ENCODE measurements at regions not wholly inside any gene's neighbourhood (a gene's known extent, or its start where the extent isn't known, plus 50 kb on each side); places are given as distances from the start of the nearest gene placed in this dataset.
"Not testable (repeated sequence)": the region's sequence is repeated elsewhere in the genome, so short reads cannot be mapped to it uniquely, and the experiment has no call there.

GRCh38 chr10:33859319-33860022 is 525.0 kb upstream of the NRP1 start:
- DNase-seq = no peak

- DNase-seq = no peak
Measured at GRCh38 chr10:33858326-33858725, 523.9 kb upstream of the NRP1 start.

GRCh38 chr10:33853221-33853620 is 518.8 kb upstream of the NRP1 start:
- not testable (repeated sequence) for DNase-seq

GRCh38 chr10:33843379-33843778 is 508.9 kb upstream of the NRP1 start:
- DNase-seq = no peak

GRCh38 chr10:33841678-33842077 is 507.2 kb upstream of the NRP1 start:
- DNase-seq = no peak

GRCh38 chr10:33838731-33839130 is 504.3 kb upstream of the NRP1 start:
- DNase-seq = no peak

- no peak for DNase-seq
Measured at GRCh38 chr10:33837736-33838135, 503.3 kb upstream of the NRP1 start.

- no peak for DNase-seq
Measured at GRCh38 chr10:33835556-33835955, 501.1 kb upstream of the NRP1 start.

GRCh38 chr10:33833566-33833965 is 499.1 kb upstream of the NRP1 start:
- DNase-seq = no peak

GRCh38 chr10:33832124-33832787 is 497.8 kb upstream of the NRP1 start:
- no peak for DNase-seq

GRCh38 chr10:33831591-33831990 is 497.1 kb upstream of the NRP1 start:
- no peak for DNase-seq

- DNase-seq = not testable (repeated sequence)
Measured at GRCh38 chr10:33829899-33830298, 495.4 kb upstream of the NRP1 start.

- DNase-seq = no peak
Measured at GRCh38 chr10:33828592-33828991, 494.1 kb upstream of the NRP1 start.

- DNase-seq = no peak
Measured at GRCh38 chr10:33826186-33826585, 491.7 kb upstream of the NRP1 start.

- DNase-seq = no peak
Measured at GRCh38 chr10:33822774-33823173, 488.3 kb upstream of the NRP1 start.

GRCh38 chr10:33820531-33820930 is 486.1 kb upstream of the NRP1 start:
- no peak for DNase-seq

- DNase-seq = no peak
Measured at GRCh38 chr10:33819206-33819605, 484.7 kb upstream of the NRP1 start.

GRCh38 chr10:33818343-33818742 is 483.9 kb upstream of the NRP1 start:
- DNase-seq = no peak

- DNase-seq = no peak
Measured at GRCh38 chr10:33817605-33818004, 483.1 kb upstream of the NRP1 start.

- DNase-seq = no peak
Measured at GRCh38 chr10:33815776-33816175, 481.3 kb upstream of the NRP1 start.

- no peak for DNase-seq
Measured at GRCh38 chr10:33813871-33814270, 479.4 kb upstream of the NRP1 start.

GRCh38 chr10:33813415-33813814 is 478.9 kb upstream of the NRP1 start:
- no peak for DNase-seq

- no peak for DNase-seq
Measured at GRCh38 chr10:33812586-33812985, 478.1 kb upstream of the NRP1 start.

- no peak for DNase-seq
Measured at GRCh38 chr10:33810986-33811385, 476.5 kb upstream of the NRP1 start.

GRCh38 chr10:33809732-33810131 is 475.3 kb upstream of the NRP1 start:
- no peak for DNase-seq

Data from bone marrow (tissue), 2 donors.